ENCODE measurements at regions not wholly inside any gene's neighbourhood (a gene's known extent, or its start where the extent isn't known, plus 50 kb on each side); places are given as distances from the start of the nearest gene placed in this dataset.

DNA sequence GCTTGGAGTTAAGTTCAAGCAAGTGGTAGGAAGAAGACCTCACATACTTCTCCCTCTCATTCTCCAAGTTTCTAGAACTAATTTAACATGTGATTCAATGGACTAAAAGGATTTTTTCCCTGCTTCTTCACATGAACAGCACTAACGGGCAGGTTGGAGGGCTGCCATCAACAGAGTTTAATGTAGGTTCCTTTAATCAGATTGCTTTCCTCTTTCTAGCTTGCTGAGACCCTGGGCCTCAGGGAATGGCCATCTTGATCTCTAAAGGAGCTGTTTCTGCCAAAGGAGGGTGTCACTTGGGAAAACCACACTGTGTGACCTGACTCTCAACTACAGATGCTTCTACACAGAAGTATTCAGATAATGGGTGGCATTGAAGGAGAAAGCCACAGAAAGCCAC is 223.3 kb downstream of the PIK3R1 start:
- no peak for DNase-seq
- no peak overlapping the region for H3K27ac Mint-ChIP-seq
- no peaks in the 10 kb centered on the region for H3K36me3 Mint-ChIP-seq (ENCODE audit: low read depth)
- H3K4me1 Mint-ChIP-seq (ENCODE audit: low read depth) = peaks cover 49% of the 10 kb centered on the region
- no peaks in the 10 kb centered on the region for H3K27me3 Mint-ChIP-seq
- no peaks in the 10 kb centered on the region for H3K9me3 Mint-ChIP-seq
- no peak overlapping the region for H3K4me3 Mint-ChIP-seq

DNA sequence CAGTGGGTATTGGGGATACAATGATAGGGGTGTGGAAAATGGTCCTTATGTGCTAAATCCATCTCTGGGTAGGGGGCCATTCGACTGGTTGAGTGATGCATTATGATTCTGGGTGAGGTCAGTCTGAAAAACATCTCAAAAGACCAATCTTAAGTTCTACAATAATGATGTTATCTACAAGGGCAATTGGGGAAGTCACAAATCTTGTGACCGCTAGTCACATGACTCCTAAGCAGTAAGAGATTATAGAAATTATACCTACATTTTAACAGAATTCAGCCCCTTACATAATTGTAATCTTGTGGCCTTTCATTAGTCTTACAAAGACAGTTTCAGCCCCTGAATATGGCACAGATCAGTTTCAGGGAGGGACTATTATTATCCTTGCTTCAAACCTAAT is 224.7 kb downstream of the PIK3R1 start:
- peaks cover 38% of the 10 kb centered on the region for H3K4me1 Mint-ChIP-seq (ENCODE audit: low read depth)
- H3K36me3 Mint-ChIP-seq (ENCODE audit: low read depth) = no peaks in the 10 kb centered on the region
- H3K4me3 Mint-ChIP-seq = no peak overlapping the region
- no peaks in the 10 kb centered on the region for H3K9me3 Mint-ChIP-seq
- no peak overlapping the region for H3K27ac Mint-ChIP-seq
- H3K27me3 Mint-ChIP-seq = no peaks in the 10 kb centered on the region
- no peak for DNase-seq

DNA sequence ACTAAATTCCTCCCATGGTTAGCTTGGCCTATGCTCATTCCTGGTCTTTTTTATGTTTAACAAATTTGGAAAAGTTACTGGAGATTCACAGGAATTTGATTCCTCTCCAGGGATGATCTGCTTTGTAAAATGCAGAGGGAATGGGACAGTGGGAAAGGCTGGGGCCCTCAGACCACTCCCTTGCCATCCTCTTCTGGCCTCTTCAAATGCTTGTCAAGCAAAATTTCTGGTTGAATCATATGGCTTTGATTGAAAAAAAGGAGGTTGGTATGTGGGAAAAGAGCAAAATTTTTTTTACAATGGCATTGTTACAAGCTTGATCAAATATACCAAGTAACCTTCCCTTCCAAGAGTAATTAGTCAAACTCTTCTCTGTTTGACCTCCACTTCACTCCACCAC is 225.1 kb downstream of the PIK3R1 start:
- Mint-ChIP-seq H3K9me3 (no peaks in the 10 kb centered on the region), H3K4me1 (ENCODE audit: low read depth) (peaks cover 34% of the 10 kb centered on the region), H3K36me3 (ENCODE audit: low read depth) (no peaks in the 10 kb centered on the region), H3K27ac (no peak overlapping the region), H3K4me3 (no peak overlapping the region), H3K27me3 (no peaks in the 10 kb centered on the region)
- no peak for DNase-seq

DNA sequence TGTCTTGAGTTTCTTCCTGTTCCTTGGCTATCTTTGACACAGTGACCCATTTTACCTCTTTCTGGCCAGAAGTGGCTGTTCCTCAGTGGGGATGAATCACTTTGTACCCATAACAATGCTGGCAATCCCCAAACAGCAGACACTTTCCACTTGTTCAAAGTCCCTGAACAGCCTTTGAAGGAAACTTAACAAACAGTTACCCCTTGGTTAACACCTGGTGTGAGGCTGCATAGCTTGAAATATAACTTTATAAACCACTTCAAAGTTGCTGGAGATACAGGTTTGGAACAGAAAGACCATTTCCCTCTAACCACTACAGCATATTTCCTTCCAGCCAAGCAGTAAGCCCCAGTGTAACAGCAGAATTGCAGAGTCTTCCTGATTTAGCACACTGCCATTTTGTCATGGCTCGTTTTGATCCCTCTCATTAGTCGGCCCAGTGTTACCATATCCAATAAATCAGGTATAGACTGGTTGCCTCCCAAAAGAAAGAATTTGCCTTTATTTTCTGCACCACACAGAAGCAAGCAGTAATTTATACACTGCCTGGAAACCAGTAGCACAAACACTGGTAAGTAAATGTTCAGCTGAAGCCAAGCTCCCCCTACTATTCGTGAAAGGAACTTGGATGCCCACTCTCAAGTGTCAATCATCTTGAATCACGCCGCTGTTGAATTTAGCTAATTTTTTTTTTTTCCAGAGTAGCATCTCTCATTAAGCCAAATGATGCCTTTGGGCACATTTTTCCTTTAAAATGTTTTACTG is 225.9 kb downstream of the PIK3R1 start:
- H3K4me3 Mint-ChIP-seq = no peak overlapping the region
- H3K4me1 Mint-ChIP-seq (ENCODE audit: low read depth) = peaks cover 29% of the 10 kb centered on the region
- no peaks in the 10 kb centered on the region for H3K9me3 Mint-ChIP-seq
- no peak for DNase-seq
- H3K27ac Mint-ChIP-seq = no peak overlapping the region
- H3K27me3 Mint-ChIP-seq = no peaks in the 10 kb centered on the region
- no peaks in the 10 kb centered on the region for H3K36me3 Mint-ChIP-seq (ENCODE audit: low read depth)

DNA sequence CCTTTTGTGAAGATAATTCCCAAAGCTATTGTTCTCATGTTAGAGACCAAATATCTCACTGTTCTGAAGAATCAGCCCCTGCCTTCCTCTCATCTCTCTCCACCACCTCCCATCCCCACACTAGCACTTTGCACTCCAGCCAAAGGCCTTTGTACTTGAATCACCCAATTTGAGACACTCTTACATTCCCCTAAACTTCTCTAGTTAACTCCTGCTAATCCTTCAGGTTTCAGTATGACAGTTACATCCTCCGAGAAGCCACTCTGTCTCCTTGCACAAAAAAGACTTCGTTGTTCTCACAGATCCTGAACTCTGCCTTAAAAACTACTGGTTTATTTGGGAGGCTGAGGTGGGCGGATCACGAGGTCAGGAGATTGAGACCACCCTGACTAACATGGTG is 227.5 kb downstream of the PIK3R1 start:
- Mint-ChIP-seq H3K4me1 (ENCODE audit: low read depth) (peaks cover 32% of the 10 kb centered on the region), H3K36me3 (ENCODE audit: low read depth) (no peaks in the 10 kb centered on the region), H3K27ac (no peak overlapping the region)

DNA sequence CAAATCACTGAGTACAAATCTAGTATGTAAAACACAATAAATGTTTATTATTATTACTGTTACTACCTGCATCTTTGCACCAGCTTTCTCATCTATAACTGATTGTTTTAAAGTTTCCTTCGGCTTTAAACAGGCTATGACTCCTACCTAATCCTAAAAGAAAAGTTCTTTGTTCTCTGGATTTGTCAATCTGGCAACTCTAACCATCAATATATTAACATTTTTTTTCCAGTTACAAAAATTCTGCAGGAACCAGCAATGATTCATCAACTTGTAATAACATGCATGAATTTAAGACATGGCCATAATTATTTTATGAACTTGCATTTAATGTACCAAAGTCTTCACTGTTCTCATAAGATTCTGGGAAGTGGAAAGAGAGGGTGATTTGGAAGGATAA is 228.5 kb downstream of the PIK3R1 start:
- H3K27ac Mint-ChIP-seq = no peak overlapping the region
- H3K9me3 Mint-ChIP-seq = no peaks in the 10 kb centered on the region
- DNase-seq = no peak
- H3K27me3 Mint-ChIP-seq = no peaks in the 10 kb centered on the region
- no peaks in the 10 kb centered on the region for H3K36me3 Mint-ChIP-seq (ENCODE audit: low read depth)
- H3K4me1 Mint-ChIP-seq (ENCODE audit: low read depth) = peaks cover 32% of the 10 kb centered on the region
- no peak overlapping the region for H3K4me3 Mint-ChIP-seq

More for the DNA sequence above, 227.5 kb downstream of the PIK3R1 start:
- H3K9me3 Mint-ChIP-seq = no peaks in the 10 kb centered on the region
- no peaks in the 10 kb centered on the region for H3K27me3 Mint-ChIP-seq
- H3K4me3 Mint-ChIP-seq = no peak overlapping the region
- no peak for DNase-seq

DNA sequence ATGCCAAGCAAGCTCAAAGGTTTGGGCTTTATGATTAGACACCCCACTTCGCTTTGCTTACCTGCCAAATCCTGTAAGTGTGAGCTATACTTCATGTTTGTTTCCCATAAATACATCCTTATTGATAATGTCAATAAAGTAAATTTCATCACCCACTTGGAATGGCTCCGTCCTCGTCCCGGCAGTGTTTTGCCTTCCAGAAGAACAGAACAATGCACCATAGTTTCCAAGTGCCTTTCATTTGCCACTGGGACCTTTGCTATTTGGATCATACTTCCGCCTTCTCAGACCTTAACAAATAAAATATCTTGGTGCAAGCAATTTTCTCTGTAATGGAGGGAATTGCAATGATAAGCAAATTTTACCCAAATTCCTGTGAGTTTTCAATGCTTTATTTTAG is 229.3 kb downstream of the PIK3R1 start:
- Mint-ChIP-seq H3K4me1 (ENCODE audit: low read depth) (peaks cover 32% of the 10 kb centered on the region), H3K36me3 (ENCODE audit: low read depth) (no peaks in the 10 kb centered on the region), H3K27me3 (no peaks in the 10 kb centered on the region), H3K9me3 (no peaks in the 10 kb centered on the region), H3K27ac (no peak overlapping the region), H3K4me3 (no peak overlapping the region)
- DNase-seq = no peak

DNA sequence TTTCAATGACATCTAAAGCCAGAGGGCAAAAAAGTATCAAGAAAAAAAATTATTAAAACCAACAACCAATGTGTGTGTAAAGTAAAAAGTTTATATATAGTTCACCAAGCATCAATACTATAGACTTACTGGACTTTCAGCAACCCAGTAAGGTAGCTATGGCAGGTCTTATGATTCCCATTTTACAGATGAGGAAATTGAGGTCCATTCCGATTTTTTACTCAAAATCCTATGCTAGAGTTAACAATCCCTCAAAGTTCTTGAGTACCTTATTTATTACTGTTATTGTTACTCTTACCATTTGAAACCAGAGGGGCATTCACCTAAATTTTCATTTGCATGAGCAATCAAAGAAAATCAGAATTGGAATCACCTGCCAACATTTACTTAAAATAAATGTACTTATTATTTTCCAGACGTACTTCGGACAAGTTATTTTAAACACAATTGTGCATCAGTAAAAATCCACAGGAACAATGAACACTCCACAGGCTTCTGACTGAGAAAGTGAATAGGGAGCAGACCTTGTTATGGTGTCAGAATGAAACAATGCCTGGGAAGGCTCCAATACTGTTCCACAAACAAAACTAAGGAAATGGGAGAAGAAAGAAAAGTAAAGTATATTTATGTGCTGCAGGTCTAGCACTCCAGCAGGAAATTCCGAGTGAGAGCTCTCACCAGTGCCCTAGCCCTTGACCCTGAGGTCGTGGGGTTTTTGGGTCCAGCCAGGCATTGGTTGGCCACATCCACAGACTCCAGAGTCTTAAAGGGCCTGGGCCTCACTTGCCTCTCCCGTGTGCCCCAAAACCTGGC is 229.9 kb downstream of the PIK3R1 start:
- H3K9me3 Mint-ChIP-seq = no peaks in the 10 kb centered on the region
- H3K4me3 Mint-ChIP-seq = no peak overlapping the region
- no peaks in the 10 kb centered on the region for H3K27me3 Mint-ChIP-seq
- H3K4me1 Mint-ChIP-seq (ENCODE audit: low read depth) = peaks cover 28% of the 10 kb centered on the region
- H3K36me3 Mint-ChIP-seq (ENCODE audit: low read depth) = no peaks in the 10 kb centered on the region
- no peak for DNase-seq
- H3K27ac Mint-ChIP-seq = no peak overlapping the region

DNA sequence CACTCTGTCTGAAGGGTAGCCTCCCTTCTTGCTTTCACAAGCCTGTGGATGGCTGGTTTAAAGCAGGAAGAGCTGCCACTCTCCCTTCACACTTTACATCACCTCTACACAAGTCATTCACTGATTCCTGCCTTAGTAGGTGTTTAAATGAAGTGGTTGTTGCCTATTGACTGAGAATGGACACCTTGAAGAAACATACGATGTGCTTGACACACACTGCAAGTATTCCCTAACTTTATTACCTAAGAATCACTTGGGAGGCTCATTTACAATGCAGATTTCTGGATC is 230.5 kb downstream of the PIK3R1 start:
- Mint-ChIP-seq H3K4me3 (no peak overlapping the region), H3K9me3 (no peaks in the 10 kb centered on the region), H3K27ac (no peak overlapping the region), H3K27me3 (no peaks in the 10 kb centered on the region), H3K4me1 (ENCODE audit: low read depth) (peaks cover 22% of the 10 kb centered on the region), H3K36me3 (ENCODE audit: low read depth) (no peaks in the 10 kb centered on the region)
- DNase-seq = no peak

DNA sequence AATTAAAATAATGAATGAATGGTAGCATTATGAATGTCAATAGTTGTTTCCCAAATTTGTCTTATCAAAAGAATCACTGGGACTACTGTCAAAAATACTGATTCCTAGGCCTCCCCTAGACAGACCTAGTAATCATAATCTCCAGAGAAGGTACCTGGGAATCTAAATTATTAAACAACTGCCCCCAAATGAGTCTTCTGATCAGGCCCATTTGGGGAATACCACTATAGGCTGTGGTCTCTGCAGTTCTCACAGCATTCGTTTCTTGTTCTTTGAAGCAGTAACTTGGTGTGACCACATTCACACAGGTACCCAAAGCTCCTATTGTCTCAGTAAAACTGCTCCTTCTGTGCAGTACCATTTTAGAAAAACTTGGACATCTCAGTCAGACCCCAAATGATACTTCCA is 230.9 kb downstream of the PIK3R1 start:
- Mint-ChIP-seq H3K9me3 (no peaks in the 10 kb centered on the region), H3K4me1 (ENCODE audit: low read depth) (peaks cover 18% of the 10 kb centered on the region), H3K27ac (no peak overlapping the region), H3K27me3 (no peaks in the 10 kb centered on the region), H3K36me3 (ENCODE audit: low read depth) (no peaks in the 10 kb centered on the region), H3K4me3 (no peak overlapping the region)
- no peak for DNase-seq

DNA sequence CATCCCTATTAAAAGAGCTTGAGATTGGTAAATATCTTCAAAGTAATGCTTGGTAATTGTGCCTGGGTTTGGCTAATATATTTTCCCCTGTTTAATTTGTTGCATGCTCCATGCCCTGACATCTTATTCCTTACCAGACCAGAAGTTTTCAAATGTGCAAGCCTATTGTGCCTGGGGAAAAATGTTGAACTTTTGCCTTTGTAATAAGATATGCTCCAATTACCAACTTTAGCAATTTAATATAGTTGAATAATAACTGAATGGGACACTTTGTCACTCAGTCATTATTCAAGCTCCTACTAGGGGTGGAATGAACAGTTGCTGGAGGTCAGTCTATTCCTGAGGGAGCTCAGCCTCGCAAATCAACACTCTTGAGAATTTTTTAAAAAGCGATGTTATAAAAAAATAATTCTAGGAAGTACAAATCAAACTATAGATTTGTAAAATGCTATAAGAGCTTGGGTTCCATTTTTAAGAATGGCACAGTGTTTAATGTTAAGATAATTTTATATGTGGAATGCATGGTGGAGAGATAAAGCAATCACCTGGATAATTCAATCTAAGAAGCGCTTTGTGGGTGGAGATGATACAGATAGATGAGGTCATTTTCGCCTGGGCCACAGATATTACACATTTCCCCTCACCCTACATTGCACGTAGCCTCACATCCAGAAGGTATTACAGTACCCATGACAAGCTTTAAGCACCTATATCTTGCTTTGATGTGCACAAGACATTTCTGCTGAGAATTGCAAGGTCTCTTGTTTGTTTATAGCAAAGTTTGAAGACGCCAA is 231.8 kb downstream of the PIK3R1 start:
- no peaks in the 10 kb centered on the region for H3K27me3 Mint-ChIP-seq
- H3K4me3 Mint-ChIP-seq = no peak overlapping the region
- H3K27ac Mint-ChIP-seq = no peak overlapping the region
- no peaks in the 10 kb centered on the region for H3K9me3 Mint-ChIP-seq
- peaks cover 12% of the 10 kb centered on the region for H3K4me1 Mint-ChIP-seq (ENCODE audit: low read depth)
- no peaks in the 10 kb centered on the region for H3K36me3 Mint-ChIP-seq (ENCODE audit: low read depth)
- no peak for DNase-seq

DNA sequence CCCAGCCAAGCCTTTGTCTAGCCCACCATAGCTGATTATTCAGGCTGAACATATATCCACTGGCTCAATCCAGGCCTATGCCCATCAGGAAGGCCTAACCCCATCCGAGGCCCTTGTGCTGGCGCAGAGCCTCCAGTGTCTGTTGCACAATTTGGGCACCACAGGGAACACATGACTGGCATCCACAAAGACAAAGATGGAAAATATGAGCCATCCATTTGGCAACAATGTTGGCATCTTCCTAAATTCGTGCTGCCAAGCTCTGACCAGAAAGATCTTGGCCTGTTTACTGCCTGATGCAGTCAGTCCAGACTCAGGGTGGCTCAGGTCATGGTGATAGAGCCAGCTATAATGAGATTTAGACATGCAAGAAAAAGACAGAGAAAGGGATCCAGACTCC is 233.8 kb downstream of the PIK3R1 start:
- Mint-ChIP-seq H3K27ac (no peak overlapping the region), H3K36me3 (ENCODE audit: low read depth) (no peaks in the 10 kb centered on the region), H3K9me3 (no peaks in the 10 kb centered on the region), H3K4me3 (no peak overlapping the region), H3K27me3 (no peaks in the 10 kb centered on the region), H3K4me1 (ENCODE audit: low read depth) (peaks cover 5% of the 10 kb centered on the region)
- no peak for DNase-seq

DNA sequence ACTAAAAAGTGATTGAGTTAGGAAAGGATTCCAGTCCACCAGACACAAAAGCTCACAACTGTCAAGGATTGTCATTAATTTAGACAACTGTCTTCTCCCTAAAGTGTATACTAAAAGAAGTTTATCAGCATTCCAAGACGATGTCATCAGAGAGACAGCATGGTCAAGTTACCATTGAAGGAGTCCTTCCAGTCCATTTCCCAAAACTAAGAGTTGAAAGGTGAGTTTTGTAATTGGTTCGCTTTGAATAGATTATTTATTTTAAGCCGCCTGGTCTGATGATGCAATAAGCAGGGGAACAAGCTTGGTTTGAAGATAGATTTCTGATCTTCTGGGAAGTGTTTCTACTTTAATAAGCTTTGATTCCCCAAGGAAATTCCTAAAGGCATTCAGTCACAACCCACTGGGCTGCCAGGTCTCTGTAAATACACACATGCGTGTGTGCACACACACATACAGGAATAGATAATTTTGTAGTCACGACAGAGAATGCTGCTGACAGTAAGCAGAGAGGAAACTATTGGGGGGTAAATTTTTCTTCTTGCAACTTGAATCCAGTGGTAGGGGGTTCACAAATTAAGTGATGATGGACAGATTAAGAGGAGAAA is 234.8 kb downstream of the PIK3R1 start:
- no peaks in the 10 kb centered on the region for H3K9me3 Mint-ChIP-seq
- H3K27ac Mint-ChIP-seq = no peak overlapping the region
- no peaks in the 10 kb centered on the region for H3K27me3 Mint-ChIP-seq
- H3K4me1 Mint-ChIP-seq (ENCODE audit: low read depth) = peaks cover 3% of the 10 kb centered on the region
- no peak overlapping the region for H3K4me3 Mint-ChIP-seq
- H3K36me3 Mint-ChIP-seq (ENCODE audit: low read depth) = no peaks in the 10 kb centered on the region
- no peak for DNase-seq

DNA sequence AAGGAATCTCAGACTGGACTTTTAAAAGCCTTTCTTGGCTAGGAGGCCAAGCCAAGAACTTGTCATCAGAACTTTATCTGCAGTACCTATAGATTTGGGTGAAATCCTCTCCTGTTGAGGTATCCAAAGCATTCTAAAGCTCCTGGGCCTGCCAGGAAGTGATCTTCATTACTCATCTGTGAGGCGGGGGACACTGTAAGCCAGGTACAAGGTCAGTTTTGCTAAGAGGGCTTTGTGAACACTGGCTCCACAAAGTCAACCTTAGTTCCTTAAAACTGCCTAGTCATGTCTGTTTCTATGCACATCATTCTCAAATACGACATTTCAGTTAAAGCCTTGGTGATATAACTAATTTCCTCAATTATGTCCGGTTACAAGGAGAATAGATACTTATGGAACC is 236.7 kb downstream of the PIK3R1 start:
- Mint-ChIP-seq H3K4me3 (no peak overlapping the region), H3K4me1 (ENCODE audit: low read depth) (peaks cover 6% of the 10 kb centered on the region), H3K27me3 (no peaks in the 10 kb centered on the region), H3K9me3 (no peaks in the 10 kb centered on the region), H3K27ac (no peak overlapping the region), H3K36me3 (ENCODE audit: low read depth) (no peaks in the 10 kb centered on the region)
- DNase-seq = no peak
